Heart left ventricle (tissue), 13 donors: ENCODE measurements at regions not wholly inside any gene's neighbourhood (a gene's known extent, or its start where the extent isn't known, plus 50 kb on each side); places are given as distances from the start of the nearest gene placed in this dataset.

ENCODE experiments used
- POLR2A ChIP-seq, 2 donors: fragments of 450-650 bp; IDR thresholded peaks; one replicate each; pipeline ENCODE4 v1.6.1; 2017; ENCODE audit warnings: antibody characterized with exemption in 2 of 2, mild to moderate bottlenecking in 2 of 2, moderate library complexity in 2 of 2
- TF ChIP-seq, protein P1 (sequence below), 12 donors: fragments of 200-600 bp; sonication (generic) in 4 of 12; IDR thresholded peaks; one replicate each; pipeline versions ENCODE4 v1.5.0 to v1.8.0; 2018 to 2022; ENCODE audit warnings: antibody characterized with exemption in 12 of 12, mild to moderate bottlenecking in 5 of 12
- donor health status: ischemic (EF 13 %, LVEDD 7.1; RV severe dilation, severe dysfunction).
- donor health status: DM: no; HTN: yes; CAD: no.
- donor health status: DM: no; HTN: no; CAD: no.
- donor health status: ischemic (EF 25% LVEDD 6.9; RV normal size, moderate dysfunction).
- donor health status: ischemic (EF 25% LVEDD 5.7; RV mildly dilated, moderate dysfunction).
- donor health status: ischemic (EF 35%, LVEDD 5.7; RV mildly dilated, moderate dysfunction).
- donor health status: nonischemic (EF 11% LVEDD 7.7; RV severe dilation, severe dysfunction).
- donor health status: DM: yes; HTN: yes; CAD: no.
- donor health status: PGD.
- donor health status: ischemic (EF 29% LVEDD 5.4; RV normal size, mild dysfunction).
- donor health status: nonischemic (EF 23%, LVEDD 6.1; RV moderate dilation, normal function).

DNA sequence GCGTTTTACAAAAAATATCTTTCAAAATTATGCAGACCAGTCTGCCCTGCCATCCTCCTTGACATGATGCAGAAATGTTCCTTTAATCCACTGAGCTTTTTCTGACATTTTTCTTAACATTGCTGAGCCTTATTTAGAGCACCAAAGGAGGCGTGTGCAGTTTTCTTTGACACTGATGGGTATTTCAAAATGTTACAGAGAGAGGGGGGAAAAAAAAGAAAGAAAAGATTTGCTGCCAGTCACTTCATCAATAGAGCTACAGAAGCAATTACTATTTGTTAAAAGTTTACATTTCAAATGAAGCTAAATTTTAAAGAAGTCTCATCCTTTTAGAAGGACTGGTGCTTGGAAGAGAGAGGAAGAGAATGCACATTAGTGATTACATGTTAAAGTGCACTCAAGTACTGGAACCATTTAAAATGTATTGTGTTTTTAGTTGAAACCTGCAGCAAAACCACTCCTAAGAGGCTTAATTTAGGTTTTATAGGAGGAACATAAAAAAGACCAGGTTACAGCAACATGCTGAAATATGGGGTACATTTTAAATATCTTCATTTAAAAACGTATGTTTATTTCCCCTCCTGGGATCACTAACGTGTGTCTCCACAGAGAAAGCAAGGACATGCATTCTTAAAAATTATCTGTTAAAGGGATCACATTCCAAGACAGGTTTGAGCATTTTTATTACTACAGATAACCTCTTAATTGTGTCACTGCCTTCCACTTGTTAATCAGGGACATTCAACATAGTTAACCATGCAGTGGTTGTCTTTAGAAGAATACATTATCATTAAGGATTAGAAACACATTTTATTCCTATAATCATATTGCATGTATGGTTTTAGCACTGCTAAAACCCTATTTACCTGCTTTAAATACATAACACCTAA is 258.4 kb downstream of the MEIS1 start:
- TF ChIP-seq, protein P1, sequence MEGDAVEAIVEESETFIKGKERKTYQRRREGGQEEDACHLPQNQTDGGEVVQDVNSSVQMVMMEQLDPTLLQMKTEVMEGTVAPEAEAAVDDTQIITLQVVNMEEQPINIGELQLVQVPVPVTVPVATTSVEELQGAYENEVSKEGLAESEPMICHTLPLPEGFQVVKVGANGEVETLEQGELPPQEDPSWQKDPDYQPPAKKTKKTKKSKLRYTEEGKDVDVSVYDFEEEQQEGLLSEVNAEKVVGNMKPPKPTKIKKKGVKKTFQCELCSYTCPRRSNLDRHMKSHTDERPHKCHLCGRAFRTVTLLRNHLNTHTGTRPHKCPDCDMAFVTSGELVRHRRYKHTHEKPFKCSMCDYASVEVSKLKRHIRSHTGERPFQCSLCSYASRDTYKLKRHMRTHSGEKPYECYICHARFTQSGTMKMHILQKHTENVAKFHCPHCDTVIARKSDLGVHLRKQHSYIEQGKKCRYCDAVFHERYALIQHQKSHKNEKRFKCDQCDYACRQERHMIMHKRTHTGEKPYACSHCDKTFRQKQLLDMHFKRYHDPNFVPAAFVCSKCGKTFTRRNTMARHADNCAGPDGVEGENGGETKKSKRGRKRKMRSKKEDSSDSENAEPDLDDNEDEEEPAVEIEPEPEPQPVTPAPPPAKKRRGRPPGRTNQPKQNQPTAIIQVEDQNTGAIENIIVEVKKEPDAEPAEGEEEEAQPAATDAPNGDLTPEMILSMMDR (IDR thresholded peaks at IDR 0.05), result no peak
- TF ChIP-seq POLR2A (IDR thresholded peaks at IDR 0.05), result no peak
